ENCODE measurements at regions not wholly inside any gene's neighbourhood (a gene's known extent, or its start where the extent isn't known, plus 50 kb on each side); places are given as distances from the start of the nearest gene placed in this dataset.
"Not testable (repeated sequence)": the region's sequence is repeated elsewhere in the genome, so short reads cannot be mapped to it uniquely, and the experiment has no call there.

DNA sequence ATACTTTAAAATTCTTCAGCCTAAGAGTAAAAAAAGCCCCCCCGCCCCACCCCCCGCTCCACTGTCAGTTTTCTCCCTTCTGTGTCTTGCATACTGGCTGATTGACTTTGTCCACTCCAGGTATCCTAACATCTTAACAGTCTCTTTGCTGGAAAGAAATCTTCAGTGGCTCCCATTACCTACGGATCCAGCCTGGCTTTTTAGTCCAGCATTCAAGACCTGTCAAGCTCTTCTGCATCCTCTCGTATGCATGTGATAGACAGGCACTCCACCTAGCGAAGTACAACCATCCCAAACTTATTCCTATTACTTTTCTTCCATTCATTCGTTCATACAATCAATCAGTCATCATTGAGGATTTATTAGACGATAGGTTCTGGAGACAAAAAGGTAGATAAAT is 288.1 kb downstream of the MYCN start:
- no peak for DNase-seq

DNA sequence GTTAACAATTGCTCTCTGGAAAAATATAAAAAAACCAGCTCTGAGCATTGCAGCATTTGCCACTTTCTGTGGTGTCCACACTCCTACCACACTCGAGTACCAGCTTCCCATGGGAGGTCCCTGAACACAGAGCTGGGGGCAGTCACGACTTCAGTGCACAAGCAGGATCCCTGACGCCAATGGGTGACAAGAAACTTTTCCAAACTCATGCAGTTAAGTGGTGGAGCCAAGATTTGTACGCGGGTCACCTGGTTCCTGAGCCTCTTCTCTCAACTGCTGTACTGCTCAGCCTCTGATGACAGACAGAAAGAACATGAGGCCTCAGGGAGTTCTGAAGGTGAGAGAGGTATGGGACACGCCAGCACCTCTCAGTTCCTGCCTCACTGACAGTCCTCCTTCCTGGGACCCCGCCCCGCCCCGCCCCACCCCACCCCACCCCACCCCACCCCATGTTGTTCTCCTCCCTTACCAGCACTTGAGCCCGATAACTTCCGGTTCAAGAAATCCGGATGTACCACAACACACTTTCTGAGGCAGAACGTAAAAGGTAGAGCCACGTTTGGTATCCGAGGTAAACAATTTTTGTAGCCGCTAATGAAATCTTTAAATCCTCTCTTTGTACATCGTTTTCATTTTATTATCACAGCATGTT is 287.6 kb downstream of the MYCN start:
- no peak for DNase-seq

DNA sequence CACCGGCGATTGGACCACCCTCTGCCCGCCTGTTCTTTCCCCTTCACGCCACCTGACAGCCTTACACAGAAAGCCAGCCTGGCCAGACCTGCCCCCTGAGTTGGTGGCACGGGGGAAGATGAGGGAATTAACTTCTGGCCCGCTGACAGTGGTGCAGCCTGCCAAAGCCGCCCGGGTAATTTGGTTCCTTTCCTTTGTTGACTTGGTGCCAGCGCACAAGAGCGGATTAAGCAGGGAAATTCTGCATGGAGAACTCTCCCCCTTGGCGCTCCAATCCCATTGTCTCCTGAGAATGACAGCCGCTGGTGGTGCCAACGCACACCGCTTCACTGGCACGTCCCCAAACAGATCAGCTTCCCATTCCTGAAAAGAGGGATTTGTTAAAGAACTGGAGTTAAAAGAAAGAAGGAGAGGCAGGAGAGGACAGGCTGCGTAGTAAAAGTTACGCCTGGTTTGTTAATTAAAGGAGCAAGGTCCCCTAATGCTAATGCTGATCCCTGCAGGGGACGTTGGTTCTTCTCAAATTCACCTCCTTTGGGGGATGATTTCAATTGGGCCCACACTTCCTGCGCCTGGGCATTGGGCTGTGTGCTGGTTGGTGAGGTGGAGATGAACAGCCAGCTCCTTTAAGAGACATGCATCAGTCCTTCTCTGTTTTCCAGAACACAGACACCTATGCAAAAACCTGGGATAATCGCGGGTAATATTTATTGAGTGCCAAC is 286.8 kb downstream of the MYCN start:
- DNase-seq, result peak in 1 of 3 experiments; percentile 14

DNA sequence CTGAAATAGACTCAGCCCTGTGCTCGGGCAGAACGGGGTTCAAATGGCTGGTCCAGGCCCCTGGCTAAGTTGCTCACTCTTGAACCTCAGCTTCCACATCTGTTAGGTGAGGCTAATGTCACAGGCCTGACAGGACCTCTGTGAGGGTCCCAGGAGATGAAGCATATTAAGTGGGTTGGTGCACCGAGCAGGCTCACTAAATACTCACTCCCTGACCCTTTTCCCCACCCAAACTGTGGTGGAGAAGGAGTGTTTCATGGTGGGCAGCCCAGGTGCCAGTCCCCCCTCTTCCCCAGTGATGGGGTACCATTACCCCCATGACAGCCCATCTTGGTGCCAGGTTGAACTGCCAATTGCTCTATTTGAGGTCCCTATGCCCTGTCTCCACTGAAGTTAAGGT is 286.0 kb downstream of the MYCN start:
- no peak for DNase-seq

DNA sequence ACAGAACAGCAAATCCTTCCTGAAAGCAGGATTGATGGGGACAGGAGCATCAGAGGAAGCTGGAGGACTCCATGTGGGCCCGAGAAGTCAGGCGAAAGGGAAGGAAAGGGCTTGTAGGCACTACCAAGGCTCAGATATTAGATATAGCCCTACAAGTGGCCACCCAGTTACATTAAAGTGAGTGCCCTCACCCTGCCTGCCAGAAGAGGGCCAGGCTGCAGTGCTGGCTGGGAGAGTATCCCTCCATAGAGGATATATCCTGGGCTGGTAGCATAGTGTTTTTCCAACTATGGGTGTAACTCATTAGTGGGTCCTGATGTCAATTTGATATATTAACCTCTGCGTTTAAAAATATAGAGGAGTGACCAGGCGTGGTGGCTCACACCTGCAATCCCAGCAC is 285.2 kb downstream of the MYCN start:
- DNase-seq, result no peak

DNA sequence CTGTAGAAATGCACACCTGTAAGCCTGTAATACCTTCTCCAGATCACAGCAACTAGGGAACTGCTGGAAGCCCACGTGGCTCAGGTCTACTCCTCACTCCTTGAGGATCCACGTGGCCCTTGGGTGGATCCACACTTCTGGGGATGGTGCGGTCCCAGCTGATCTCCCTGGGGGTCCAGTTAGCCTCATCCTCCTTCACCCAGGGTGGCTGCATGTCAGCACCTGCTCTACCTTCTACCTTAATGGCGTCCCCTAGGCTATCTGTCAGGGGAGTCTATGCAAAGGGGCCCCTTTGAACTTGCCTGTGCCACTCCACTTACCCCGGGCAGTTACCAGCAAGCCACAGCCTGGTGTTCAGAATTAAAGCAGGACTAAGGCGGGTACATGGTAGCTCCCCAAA is 284.7 kb downstream of the MYCN start:
- DNase-seq, result no peak

DNA sequence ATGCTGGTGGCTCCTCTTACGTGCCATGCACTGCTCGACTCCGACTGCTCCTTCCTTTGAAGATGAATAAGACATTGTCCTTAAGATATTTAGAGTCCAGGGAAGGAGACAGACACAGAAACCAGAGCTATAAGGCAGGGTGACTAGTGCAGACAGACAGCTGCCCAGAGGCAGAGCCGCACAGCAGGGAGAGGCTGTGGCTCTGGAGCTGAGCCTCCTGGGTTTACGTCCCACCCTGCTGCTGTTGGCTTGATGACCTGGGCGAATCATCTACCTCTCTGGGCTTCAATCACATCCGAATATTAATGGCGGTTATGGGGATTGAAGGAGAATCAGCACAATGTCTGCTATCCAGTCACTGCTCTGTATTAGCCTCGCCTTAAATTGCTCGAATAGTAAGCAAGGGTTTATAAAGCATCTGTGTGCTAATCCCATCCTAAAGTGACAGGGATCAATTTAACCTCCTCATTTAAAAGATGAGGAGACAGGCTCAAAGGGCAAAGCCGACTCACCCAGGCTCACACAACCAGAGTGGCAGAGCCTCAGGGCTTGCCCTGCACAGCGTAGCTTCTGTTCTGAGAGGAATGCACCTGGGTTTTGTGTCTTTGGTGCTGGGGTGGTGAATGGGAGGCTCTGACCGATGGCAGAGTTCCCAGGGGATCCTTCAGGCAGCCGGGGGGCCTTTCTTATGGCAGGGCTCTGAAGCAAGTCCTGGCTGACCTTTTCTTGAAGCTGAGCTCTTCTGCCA is 284.1 kb downstream of the MYCN start:
- no peak for DNase-seq

DNA sequence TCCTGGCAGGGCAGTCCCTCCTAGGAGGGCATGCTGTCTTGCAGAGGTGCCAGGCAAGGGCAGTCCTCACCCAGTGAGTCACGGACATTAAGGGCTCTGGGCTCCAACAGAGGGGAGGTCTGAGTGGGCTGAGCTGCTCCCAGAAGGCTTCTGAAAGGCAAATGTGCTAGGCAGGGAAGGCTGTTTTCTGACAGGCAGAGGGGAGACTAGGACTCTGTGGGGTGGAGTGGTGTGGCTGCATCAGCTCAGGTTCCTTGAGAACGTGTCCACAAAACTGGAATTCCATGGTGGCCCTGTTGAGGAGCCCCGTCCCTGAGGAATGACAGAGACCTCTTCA is 283.5 kb downstream of the MYCN start:
- no peak for DNase-seq

DNA sequence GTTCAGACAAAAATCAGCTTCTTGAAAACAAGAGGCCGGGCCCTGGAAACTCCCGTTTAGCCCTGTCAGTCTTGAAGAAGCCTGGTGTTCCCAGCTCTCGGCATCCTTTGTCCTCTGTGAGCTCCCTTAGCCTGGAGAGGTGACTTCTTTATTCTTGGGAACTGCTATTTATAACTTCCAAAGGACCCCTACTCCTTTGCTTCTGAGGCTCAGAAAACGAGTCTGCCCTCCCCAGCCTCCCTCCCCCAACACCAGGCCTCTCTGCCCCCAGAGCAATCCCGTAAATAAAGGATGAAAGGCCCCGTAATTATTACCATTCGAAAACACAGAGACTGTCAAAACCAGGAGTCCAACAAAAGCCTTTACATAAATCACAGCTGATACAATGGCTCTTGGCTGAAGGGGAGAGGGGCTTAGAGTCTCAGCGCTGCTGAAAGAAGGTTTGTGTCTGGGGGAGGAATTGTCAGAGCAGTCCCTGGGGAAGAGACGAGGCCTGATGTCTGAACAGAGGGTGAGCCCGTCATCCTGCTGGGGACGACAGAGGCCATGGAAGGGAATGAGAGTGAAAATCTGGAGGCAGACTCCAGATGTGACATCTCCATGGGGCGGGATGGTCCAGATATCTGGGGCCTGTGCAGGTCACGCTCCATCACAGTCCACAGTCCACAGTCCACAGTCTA is 283.0 kb downstream of the MYCN start:
- peak; percentile 11 to 52 (median 43) for DNase-seq

DNA sequence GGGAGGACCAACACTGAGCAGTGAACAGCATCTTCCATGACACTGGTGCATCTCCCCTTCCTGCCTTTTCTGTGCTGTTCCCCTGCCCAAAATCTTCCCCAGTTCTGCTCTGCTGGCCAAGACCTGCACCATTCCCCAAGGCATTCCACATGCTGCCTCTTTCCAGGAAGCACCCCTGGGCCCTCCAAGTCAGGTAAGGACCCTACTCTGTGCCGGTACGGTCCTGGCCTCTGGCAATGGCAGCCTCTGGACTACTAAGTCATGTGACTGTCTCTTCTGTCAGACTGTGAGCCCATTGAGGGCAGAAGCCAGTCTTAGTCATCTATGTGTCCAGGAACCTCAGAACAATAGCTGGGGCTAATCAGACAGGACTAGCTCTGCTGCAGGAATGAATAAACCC is 282.0 kb downstream of the MYCN start:
- no peak for DNase-seq

DNA sequence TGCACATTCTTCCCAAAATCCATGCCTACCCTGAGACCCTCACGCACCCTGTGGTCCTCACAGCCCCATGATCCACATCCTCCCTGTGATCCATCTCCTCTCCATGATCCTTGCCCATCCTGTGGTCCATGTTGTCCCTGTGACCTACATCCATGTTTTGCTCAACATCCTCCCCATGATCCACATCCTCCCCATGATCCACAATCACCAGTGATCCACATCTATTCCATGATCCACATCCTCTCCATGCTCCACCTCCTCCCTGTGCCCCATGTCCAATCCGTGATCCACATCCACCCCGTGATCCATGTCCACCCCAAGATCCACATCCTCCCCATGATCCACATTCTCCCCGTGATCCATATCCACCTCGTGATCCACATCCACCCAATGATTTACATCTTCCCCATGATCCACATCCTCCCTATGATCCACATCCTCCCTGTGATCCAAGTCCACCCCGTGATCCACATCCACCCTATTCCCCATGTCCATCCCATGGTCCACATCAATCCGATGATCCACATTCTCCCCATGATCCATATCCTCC is 281.2 kb downstream of the MYCN start:
- no peak for DNase-seq

DNA sequence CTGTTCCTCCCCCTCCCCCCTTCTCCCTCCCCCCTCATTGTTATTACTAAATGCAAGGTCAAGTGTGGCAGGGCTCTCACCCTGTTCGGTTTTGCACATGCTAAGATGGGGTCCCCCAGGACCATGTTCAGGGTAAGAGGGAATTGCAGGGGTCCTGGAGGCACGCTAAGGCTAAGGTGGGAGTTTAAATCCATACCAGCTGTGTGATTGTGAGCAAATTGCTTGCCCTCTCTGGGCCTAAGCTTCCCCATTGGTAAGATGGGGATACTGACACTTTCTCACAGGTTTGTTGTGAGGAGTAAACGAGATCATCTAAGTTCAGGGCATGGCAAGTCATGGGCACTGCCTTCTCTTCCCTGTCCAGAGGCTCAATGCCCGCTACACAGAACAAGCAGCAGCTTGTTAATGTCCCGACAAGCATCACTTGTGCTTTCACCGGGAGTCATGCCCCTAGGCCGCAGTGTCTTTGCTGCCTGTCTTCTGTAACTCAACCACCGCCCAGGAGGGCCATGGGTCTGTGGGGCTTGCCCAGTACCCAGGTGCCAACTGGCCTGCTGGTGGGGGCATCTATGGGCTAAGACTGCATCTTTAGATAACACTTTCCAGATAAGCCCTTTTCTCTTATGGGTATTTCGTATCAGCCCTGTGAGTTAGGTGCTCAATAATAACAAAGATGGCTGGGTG is 279.1 kb downstream of the MYCN start:
- DNase-seq, result no peak

DNA sequence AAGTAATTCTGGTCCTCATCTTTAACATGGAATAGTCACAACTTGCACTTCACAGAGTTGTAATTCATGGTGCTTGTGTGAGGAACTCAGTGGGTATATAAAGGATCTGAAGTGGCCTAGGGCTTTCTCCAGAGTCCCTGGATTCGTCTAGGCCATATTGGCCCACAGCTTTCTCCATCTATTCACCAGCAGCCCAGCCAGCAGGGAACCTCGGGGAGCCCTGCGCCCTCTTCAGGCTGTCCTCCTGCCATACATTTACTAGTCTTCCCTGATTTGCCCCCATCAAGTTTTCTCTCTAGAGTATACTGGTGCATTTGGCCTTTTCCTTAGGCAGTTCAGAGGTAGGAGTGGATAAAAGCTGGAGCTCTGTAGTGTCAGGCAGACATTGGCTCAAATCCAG is 278.3 kb downstream of the MYCN start:
- peak in 1 of 3 experiments; percentile 23 for DNase-seq

DNA sequence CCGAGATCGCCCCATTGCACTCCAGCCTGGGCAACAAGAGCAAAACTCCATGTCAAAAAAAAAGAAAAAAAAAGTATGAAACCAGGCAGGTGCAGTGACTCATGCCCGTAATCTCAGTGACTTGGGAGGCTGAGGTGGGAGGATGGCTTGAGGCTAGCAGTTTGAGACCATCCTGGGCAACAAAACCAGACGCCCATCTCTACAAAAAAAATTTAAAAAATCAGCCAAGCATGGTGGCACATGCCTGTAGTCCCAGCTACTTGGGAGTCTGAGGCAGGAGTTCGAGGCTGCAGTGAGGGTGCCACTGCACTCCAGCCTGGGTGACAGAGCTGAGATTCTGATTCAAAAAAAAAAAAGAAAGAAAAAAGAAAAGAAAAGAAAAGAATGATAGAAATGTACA is 277.8 kb downstream of the MYCN start:
- no peak for DNase-seq

DNA sequence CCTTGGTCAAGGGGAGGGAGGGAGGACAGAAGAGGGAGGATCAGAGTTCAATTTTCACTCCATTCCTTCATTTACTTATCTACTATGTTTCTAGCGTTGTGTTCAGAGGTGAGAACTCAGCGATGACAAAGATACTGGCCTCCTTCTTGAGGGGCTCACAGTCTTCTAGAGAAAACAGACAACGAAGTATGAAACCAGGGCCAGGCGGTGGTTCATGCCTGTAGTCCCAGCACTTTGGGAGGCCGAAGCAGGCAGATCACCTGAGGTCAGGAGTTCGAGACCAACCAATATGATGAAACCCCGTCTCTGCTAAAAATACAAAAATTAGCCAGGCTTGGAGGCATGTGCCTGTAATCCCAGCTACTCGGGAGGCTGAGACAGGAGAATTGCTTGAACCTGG is 277.4 kb downstream of the MYCN start:
- DNase-seq, result not testable (repeated sequence)

DNA sequence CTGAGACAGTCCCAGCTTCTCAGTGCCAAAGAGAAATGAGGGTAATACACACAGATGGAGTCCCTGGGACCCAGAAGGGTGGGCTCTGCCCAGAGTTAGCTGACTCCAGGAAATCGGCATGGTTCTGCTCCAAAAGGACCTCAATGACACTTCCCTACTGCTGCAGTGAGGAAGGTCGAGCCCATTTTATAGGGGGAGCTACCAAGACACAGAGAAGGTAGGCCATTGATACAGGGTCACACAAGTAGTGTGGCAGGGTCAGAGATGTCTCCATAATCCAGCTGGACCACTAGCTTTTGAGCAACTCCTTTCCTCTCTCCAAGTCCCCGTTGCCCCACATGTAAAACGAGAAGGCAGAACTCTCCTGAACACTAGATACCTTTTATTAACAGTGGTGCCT is 276.9 kb downstream of the MYCN start:
- no peak for DNase-seq

DNA sequence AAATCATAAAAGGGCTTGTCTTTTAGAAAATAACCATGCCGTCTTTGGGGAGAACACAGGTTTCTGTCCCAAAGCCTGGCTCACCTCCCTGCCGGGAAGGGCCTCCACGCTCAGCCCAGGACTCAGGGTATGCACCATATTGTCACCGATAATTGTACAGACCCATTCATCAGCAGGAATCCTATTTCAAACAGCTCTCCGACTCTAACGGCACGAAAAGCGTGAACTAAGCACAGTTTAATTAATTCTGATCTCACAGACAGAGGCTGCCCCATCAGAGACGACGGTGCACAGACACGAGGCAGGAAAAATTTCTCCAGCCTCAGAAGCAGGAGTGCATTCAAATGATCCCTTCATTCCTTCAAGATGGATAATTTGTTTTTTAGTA is 276.2 kb downstream of the MYCN start:
- no peak for DNase-seq

DNA sequence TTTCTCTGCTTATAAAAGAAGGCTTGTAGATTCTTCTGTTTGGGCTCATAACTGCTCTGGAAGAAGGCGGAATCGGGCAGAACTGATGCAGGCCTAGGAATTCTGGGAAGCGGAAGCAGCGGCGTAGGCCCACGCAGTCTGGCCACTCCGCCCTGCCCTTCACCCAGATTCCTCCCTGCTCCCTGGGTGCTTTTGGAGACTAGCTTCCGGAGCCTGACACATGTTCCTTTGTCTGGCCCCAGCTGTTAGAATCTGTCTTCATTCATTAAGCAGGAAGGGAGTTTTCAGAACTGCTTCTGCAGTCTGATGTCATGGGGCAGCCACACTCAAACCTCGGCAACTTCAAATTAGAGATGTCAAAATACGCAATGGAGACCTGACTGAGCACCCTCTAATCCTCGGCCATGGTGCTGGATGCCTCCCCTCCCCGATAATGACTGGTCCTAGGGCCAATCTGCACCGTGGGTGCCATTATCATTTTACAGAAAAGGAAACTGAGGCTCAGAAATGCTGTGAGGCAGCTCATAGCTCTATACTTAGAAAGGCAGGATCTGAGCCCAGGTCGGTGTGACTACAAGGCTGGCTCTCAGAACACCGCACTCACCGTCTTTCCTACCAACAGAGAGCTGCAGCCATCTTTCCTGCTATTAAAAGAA is 275.7 kb downstream of the MYCN start:
- DNase-seq, result no peak

DNA sequence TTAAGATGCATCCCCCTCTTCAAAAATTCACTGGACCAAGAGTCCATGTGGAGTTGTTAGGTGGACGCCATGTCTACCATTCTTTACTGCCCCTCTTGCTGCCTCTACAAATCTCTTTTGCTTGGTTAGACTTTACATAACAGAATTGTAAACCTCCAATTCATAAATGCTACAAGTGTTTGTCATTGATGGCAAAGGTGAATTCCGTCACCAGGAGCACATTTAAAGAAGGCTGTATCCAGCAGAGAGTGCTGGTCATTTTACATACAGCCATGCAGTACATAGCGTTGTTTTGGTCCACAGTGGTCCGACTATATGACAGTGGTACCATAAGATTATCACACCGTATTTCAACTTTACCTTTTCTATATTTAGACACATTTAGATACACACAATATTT is 274.5 kb downstream of the MYCN start:
- no peak for DNase-seq

DNA sequence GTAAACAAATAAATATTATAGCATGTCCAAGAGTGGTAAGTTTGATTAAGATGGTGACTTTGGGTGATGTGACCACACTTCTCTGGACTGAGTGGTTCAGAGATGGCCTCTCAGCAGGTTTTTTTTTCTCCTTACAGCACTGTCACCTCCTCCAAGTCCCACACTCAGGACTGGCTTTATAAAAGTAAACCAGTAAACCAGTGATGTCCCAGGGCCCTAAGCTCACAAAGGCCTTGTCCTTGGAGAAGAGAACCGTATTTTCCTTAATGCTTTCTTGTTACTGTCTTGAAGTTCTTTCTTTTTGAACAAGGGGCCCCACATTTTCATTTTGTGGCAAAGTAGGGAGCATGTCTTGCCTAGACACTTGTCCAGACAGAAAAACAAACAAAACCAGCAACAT is 274.0 kb downstream of the MYCN start:
- DNase-seq, result no peak

DNA sequence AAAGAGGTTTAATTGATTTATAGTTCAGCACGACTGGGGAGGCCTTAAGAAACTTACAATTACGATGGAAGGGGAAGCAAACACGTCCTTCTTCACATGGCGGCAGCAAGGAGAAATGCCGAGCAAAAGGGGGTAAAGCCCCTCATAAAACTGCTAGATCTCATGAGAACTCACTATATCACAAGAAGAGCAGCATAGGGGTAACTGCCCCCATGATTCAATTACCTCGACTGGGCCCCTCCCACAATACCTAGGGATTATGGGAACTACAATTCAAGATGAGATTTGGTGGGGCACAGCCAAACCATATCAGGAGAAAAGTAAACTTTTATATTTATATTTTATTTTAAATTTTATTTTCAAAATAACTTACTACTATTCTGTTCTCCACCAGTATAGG is 272.0 kb downstream of the MYCN start:
- no peak for DNase-seq

DNA sequence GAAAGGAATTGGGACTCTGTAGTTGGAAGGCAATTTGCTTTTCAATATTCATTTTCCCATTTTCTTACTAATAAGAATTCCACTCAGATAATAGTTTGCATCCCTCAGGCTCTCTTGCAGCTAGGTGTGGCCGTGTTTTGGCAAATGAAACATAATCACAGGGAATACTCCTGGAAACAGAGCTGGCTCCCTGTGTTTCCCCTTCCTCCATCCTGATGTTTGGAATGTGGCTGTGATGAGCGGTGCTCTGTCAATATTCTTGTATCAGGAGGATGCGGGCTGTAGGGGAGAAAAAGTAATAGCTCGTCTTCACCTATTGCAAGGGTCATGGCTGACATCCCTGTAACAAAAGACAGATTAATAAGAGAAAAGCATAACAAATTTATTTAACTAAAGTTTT is 271.0 kb downstream of the MYCN start:
- no peak for DNase-seq

All from NCI-H1417 (cell line).